GM23338 (cell line): ENCODE measurements at regions not wholly inside any gene's neighbourhood (a gene's known extent, or its start where the extent isn't known, plus 50 kb on each side); places are given as distances from the start of the nearest gene placed in this dataset.

Source experiments
- CREB1 ChIP-seq: fragments of 250-450 bp; sonication (Bioruptor Pico); IDR thresholded peaks from 2 replicates; pipeline ENCODE4 v1.5.0; 2020; ENCODE audit warnings: low read depth, mild to moderate bottlenecking, moderate library complexity
- CTCF ChIP-seq, 2 experiments: fragments of 200-600 bp in 1 of 2; sonication (generic) in 1 of 2; conservative IDR thresholded peaks; 2 replicates each; pipeline versions ENCODE4 v1.5.1 to v1.6.1; 2016 to 2017; ENCODE audit warnings: antibody characterized with exemption in 2 of 2, low read depth in 2 of 2, mild to moderate bottlenecking in 2 of 2, moderate library complexity in 1 of 2
- ETS1 ChIP-seq: IDR thresholded peaks from 2 replicates; pipeline ENCODE4 v1.6.1; 2016; ENCODE audit warnings: antibody characterized with exemption
- EZH2 ChIP-seq: fragments of 200-600 bp; sonication (generic); IDR thresholded peaks from one replicate; pipeline ENCODE4 v1.8.0; 2017; ENCODE audit warnings: antibody characterized with exemption, mild to moderate bottlenecking, low read depth; ENCODE audit not compliant: unreplicated experiment
- EZH2phosphoT487 ChIP-seq: fragments of 200-600 bp; sonication (generic); IDR thresholded peaks from one replicate; pipeline ENCODE4 v1.8.1; 2018; ENCODE audit warnings: antibody characterized with exemption; ENCODE audit not compliant: unreplicated experiment
- JUNB ChIP-seq: IDR thresholded peaks from one replicate; pipeline ENCODE4 v1.6.1; 2016; ENCODE audit warnings: antibody characterized with exemption; ENCODE audit not compliant: unreplicated experiment
- NANOG ChIP-seq: IDR thresholded peaks from 2 replicates; pipeline ENCODE4 v1.6.1; 2016; ENCODE audit warnings: antibody characterized with exemption, borderline replicate concordance
- POLR2AphosphoS5 ChIP-seq: IDR thresholded peaks from 2 replicates; pipeline ENCODE4 v1.6.1; 2016; ENCODE audit warnings: antibody characterized with exemption, low read depth
- REST ChIP-seq: IDR thresholded peaks from one replicate; pipeline ENCODE4 v1.6.1; 2018; ENCODE audit warnings: antibody characterized with exemption; ENCODE audit not compliant: unreplicated experiment
- STAT1 ChIP-seq: IDR thresholded peaks from one replicate; pipeline ENCODE4 v1.6.1; 2016; ENCODE audit warnings: antibody characterized with exemption; ENCODE audit not compliant: unreplicated experiment
- ZNF114 ChIP-seq: fragments of 250-450 bp; sonication (Bioruptor Pico); IDR thresholded peaks from 2 replicates; pipeline ENCODE4 v1.5.0; 2020; ENCODE audit warnings: mild to moderate bottlenecking, moderate library complexity

- no peak for TF ChIP-seq CTCF (conservative IDR thresholded peaks at IDR 0.05; ENCODE audit: low read depth in 2 of 2)
- TF ChIP-seq ZNF114 (CRISPR knock-in tag): no peak
- no peak for TF ChIP-seq REST
- TF ChIP-seq EZH2phosphoT487: no peak
- no peak for TF ChIP-seq EZH2
- no peak for TF ChIP-seq NANOG
- no peak for TF ChIP-seq ETS1
- TF ChIP-seq POLR2AphosphoS5: no peak
- no peak for TF ChIP-seq CREB1 (CRISPR knock-in tag)
- TF ChIP-seq STAT1: no peak
- TF ChIP-seq JUNB: no peak
Measured at GRCh38 chr18:66167829-66168684, 417.2 kb downstream of the CDH7 start.
